B cell (primary cell): ENCODE measurements at regions not wholly inside any gene's neighbourhood (a gene's known extent, or its start where the extent isn't known, plus 50 kb on each side); places are given as distances from the start of the nearest gene placed in this dataset.

Experiments used
- ATAC-seq: fragments of 200-7000 bp; cut with Tn5 transposase; one replicate; pipeline ENCODE4 v1.10.0; 2021; ENCODE audit warnings: low read depth, mild to moderate bottlenecking, moderate number of reproducible peaks, moderate library complexity
- CTCF ChIA-PET: fragments of 350-600 bp; sonication (Branson Sonifier 250); formaldehyde crosslinking; loops from one replicate; lab custom pipeline; 2021; ENCODE audit warnings: antibody characterized with exemption, inconsistent platforms; lab: Charles Lee
- POLR2A ChIA-PET: fragments of 350-600 bp; sonication (Branson Sonifier 250); formaldehyde crosslinking; loops from one replicate; lab custom pipeline; 2021; ENCODE audit warnings: antibody characterized with exemption; lab: Charles Lee
- DNase-seq: peaks from one replicate; pipeline ENCODE4 v3.0.0; 2013
- H2AFZ ChIP-seq: 2 replicates; pipeline ENCODE4 v1.6.1; 2012; ENCODE audit warnings: mild to moderate bottlenecking, low read depth, low read length; ENCODE audit not compliant: insufficient read depth, poor library complexity, severe bottlenecking
- H3K27ac ChIP-seq, 2 donors: 1 replicate in 1 of 2; 2 replicates in 1 of 2; pipeline ENCODE4 v1.5.1; 2012 to 2013; ENCODE audit warnings: low read length in 2 of 2, mild to moderate bottlenecking in 2 of 2, moderate library complexity in 1 of 2
- H3K27me3 ChIP-seq, 4 experiments: fragments of 200-600 bp in 1 of 4; sonication (generic) in 1 of 4; replicated peaks in 1 of 4; 1 replicate in 2 of 4; 2 replicates in 2 of 4; pipeline versions ENCODE4 v1.6.1 to v1.7.0; 2013 to 2016; ENCODE audit warnings: low read length in 3 of 4, mild to moderate bottlenecking in 2 of 4, mixed read lengths in 1 of 4, moderate library complexity in 1 of 4; ENCODE audit not compliant: insufficient read depth in 4 of 4, control insufficient read depth in 3 of 4; ENCODE audit errors: control extremely low read depth in 1 of 4
- H3K36me3 ChIP-seq, 2 experiments: replicated peaks in 1 of 2; 1 replicate in 1 of 2; 2 replicates in 1 of 2; pipeline versions ENCODE4 v1.6.1 to v1.7.1; 2013; ENCODE audit warnings: low read length in 1 of 2; ENCODE audit not compliant: insufficient read depth in 2 of 2, control insufficient read depth in 1 of 2; ENCODE audit errors: control extremely low read depth in 1 of 2, extremely low read depth in 1 of 2
- H3K4me1 ChIP-seq, 2 donors: fragments of 200-600 bp in 1 of 2; sonication (generic) in 1 of 2; 1 replicate in 1 of 2; 2 replicates in 1 of 2; pipeline versions ENCODE4 v1.5.1 to v1.6.1; 2013 to 2017; ENCODE audit warnings: low read length in 2 of 2; ENCODE audit not compliant: control insufficient read depth in 2 of 2, insufficient read depth in 2 of 2
- H3K4me2 ChIP-seq: replicated peaks from 2 replicates; pipeline ENCODE3; 2012; ENCODE audit warnings: mild to moderate bottlenecking, low read depth, low read length; ENCODE audit not compliant: poor library complexity, severe bottlenecking
- H3K4me3 ChIP-seq, 5 experiments: fragments of 200-600 bp in 1 of 5; sonication (generic) in 1 of 5; 1 replicate in 3 of 5; 2 replicates in 2 of 5; pipeline versions ENCODE4 v1.5.1 to v1.7.0; 2011 to 2016; ENCODE audit warnings: low read length in 4 of 5, mild to moderate bottlenecking in 4 of 5, low read depth in 2 of 5, control low read depth in 1 of 5, moderate library complexity in 1 of 5; ENCODE audit not compliant: insufficient read depth in 1 of 5; ENCODE audit errors: control extremely low read depth in 1 of 5, extremely low read depth in 1 of 5
- H3K79me2 ChIP-seq: fragments of 200-600 bp; sonication (generic); one replicate; pipeline ENCODE4 v1.6.0; 2016; ENCODE audit warnings: low read length; ENCODE audit not compliant: control insufficient read depth, insufficient read depth
- H3K9ac ChIP-seq: fragments of 200-600 bp; sonication (generic); 2 replicates; pipeline ENCODE4 v1.6.1; 2017; ENCODE audit warnings: mild to moderate bottlenecking, low read length, moderate library complexity
- H3K9me3 ChIP-seq, 3 donors: one replicate each; pipeline versions ENCODE4 v1.6.1 to v1.7.1; 2013; ENCODE audit warnings: low read length in 2 of 3; ENCODE audit not compliant: control insufficient read depth in 2 of 3, insufficient read depth in 1 of 3; ENCODE audit errors: control extremely low read depth in 1 of 3
- H4K20me1 ChIP-seq: 2 replicates; pipeline ENCODE4 v1.6.0; 2012; ENCODE audit warnings: mild to moderate bottlenecking, low read length; ENCODE audit not compliant: insufficient read depth, control insufficient read depth, poor library complexity, severe bottlenecking
- H3K27ac Mint-ChIP-seq: one replicate; pipeline ENCODE4 v1.8.0; 2021; ENCODE audit warnings: mixed read lengths
- H3K27me3 Mint-ChIP-seq: one replicate; pipeline ENCODE4 v1.8.0; 2021; ENCODE audit warnings: mixed read lengths
- H3K4me1 Mint-ChIP-seq: one replicate; pipeline ENCODE4 v1.8.0; 2021; ENCODE audit warnings: mixed read lengths
- H3K4me3 Mint-ChIP-seq: one replicate; pipeline ENCODE4 v1.8.0; 2021; ENCODE audit warnings: mixed read lengths
- H3K9me3 Mint-ChIP-seq: one replicate; pipeline ENCODE4 v1.8.0; 2022; ENCODE audit warnings: mixed read lengths; ENCODE audit not compliant: insufficient read depth
- EZH2 ChIP-seq: IDR thresholded peaks from 2 replicates; pipeline ENCODE4 v1.6.1; 2012; ENCODE audit warnings: borderline replicate concordance, low read depth, mild to moderate bottlenecking, moderate library complexity, low read length; ENCODE audit not compliant: insufficient read depth, poor library complexity, severe bottlenecking
- WGBS: methylation state at CpG from one replicate; pipeline ENCODE4 v1.1.5; 2013; ENCODE audit warnings: missing lambda C conversion rate; ENCODE audit not compliant: insufficient coverage; 5-methylcytosine and 5-hydroxymethylcytosine counted together
- intact Hi-C: fragments of 100-400 bp; cut with micrococcal nuclease; formaldehyde crosslinking; loops from one replicate; pipeline ENCODE4 v1.10.0; 2022
- TF ChIP-seq, protein P1 (sequence below): fragments of 200-600 bp; IDR thresholded peaks from one replicate; pipeline ENCODE4 v1.8.0; 2022; ENCODE audit warnings: antibody characterized with exemption, mild to moderate bottlenecking

DNA sequence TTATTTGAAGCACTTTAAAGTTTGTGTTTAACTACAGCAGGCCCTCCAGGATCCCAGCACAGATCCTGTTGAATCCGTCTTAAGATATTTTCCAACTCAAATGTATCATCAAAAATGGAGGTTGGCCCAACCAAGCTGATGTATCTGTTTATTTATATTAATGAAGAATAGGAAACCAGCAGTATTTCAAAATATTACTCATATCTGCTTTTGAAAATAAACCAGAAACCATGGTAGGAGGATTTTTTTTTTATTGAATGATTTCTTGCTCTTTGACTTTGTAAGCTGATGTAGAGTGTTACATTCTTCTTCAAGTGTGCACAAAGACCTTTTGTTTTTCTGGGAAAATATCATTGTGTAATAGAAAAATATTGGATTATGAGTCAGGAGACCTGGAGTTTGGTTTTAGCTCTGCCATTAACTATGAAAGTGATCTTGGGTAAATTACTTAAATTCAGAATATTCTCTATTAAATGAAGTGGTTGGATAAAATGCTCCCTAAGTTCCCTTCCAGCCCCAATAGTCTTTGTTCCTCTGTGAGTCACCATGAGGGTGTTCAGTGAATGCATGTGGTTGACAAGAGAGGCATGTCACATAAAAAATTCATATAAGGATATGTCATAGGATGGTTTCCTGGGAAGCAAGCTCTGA is 221.3 kb upstream of the GAP43 start:
- no CpG with 5 or more reads among the region's 1 CpG for WGBS

DNA sequence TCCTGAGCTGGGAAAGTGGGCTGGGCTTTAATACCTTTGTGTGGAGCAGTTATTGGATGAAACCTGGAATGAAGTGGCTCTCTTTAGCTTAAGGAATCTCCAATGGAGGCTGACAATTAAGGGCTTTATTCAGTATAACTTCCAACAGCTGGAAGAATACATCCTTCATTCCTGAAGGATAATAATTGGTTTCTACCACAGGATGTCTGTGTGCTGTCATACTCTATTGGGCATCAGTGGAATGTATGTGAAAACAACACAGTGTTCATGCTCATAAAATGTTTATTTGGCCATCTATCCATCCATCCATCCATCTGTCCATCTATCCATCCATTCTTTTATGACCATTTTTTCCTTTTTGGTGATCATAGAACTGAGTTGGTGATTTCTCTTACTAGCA is 220.7 kb upstream of the GAP43 start:
- DNase-seq (no peak), ATAC-seq (no peak)
- Histone ChIP-seq H3K9ac (no peak overlapping the region), H3K27ac (no peak overlapping the region), H2AFZ (no peak overlapping the region), H3K27me3 (no peaks in the 10 kb centered on the region), H3K79me2 (no peaks in the 10 kb centered on the region), H3K36me3 (no peaks in the 10 kb centered on the region), H3K4me1 (no peaks in the 10 kb centered on the region), H3K4me2 (no peak overlapping the region), H4K20me1 (no peaks in the 10 kb centered on the region), H3K9me3 (no peaks in the 10 kb centered on the region), H3K4me3 (no peak overlapping the region)
- ChIA-PET CTCF (interaction anchor here (0.6 kb wide), 1 partner anchor 14 kb away, joined by 3 read pairs; no protein-coding TSS in a partner anchor), POLR2A (no interaction called here)
- H3K27ac Mint-ChIP-seq: no peak overlapping the region
- TF ChIP-seq, protein P1, sequence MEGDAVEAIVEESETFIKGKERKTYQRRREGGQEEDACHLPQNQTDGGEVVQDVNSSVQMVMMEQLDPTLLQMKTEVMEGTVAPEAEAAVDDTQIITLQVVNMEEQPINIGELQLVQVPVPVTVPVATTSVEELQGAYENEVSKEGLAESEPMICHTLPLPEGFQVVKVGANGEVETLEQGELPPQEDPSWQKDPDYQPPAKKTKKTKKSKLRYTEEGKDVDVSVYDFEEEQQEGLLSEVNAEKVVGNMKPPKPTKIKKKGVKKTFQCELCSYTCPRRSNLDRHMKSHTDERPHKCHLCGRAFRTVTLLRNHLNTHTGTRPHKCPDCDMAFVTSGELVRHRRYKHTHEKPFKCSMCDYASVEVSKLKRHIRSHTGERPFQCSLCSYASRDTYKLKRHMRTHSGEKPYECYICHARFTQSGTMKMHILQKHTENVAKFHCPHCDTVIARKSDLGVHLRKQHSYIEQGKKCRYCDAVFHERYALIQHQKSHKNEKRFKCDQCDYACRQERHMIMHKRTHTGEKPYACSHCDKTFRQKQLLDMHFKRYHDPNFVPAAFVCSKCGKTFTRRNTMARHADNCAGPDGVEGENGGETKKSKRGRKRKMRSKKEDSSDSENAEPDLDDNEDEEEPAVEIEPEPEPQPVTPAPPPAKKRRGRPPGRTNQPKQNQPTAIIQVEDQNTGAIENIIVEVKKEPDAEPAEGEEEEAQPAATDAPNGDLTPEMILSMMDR: no peak
- TF ChIP-seq EZH2: no peak
- no peaks in the 10 kb centered on the region for H3K4me1 Mint-ChIP-seq
- H3K27me3 Mint-ChIP-seq: peaks cover 10% of the 10 kb centered on the region
- no peaks in the 10 kb centered on the region for H3K9me3 Mint-ChIP-seq
- intact Hi-C loops: no loop called here
- no peak overlapping the region for H3K4me3 Mint-ChIP-seq

More for the DNA sequence above, 221.3 kb upstream of the GAP43 start:
- Histone ChIP-seq H2AFZ (no peak overlapping the region), H3K4me1 (no peaks in the 10 kb centered on the region), H3K4me2 (no peak overlapping the region), H3K79me2 (no peaks in the 10 kb centered on the region), H4K20me1 (no peaks in the 10 kb centered on the region), H3K9ac (no peak overlapping the region), H3K4me3 (no peak overlapping the region), H3K36me3 (no peaks in the 10 kb centered on the region), H3K27ac (no peak overlapping the region), H3K9me3 (no peaks in the 10 kb centered on the region), H3K27me3 (no peaks in the 10 kb centered on the region)
- no peak overlapping the region for H3K4me3 Mint-ChIP-seq
- no peak for ATAC-seq
- no peaks in the 10 kb centered on the region for H3K9me3 Mint-ChIP-seq
- no peak overlapping the region for H3K27ac Mint-ChIP-seq
- DNase-seq: no peak
- intact Hi-C loops: no loop called here
- ChIA-PET POLR2A (no interaction called here), CTCF (interaction anchor here (0.6 kb wide), 1 partner anchor 13 kb away, joined by 3 read pairs; no protein-coding TSS in a partner anchor)
- no peaks in the 10 kb centered on the region for H3K4me1 Mint-ChIP-seq
- H3K27me3 Mint-ChIP-seq: peaks cover 10% of the 10 kb centered on the region
- TF ChIP-seq, protein P1: no peak
- no peak for TF ChIP-seq EZH2
